ENCODE measurements at regions not wholly inside any gene's neighbourhood (a gene's known extent, or its start where the extent isn't known, plus 50 kb on each side); places are given as distances from the start of the nearest gene placed in this dataset.
A peak's percentile ranks its signal among the peaks of the same experiment; 100 is the strongest.

GRCh38 chr12:58364389-58365086, 423.2 kb downstream of the ATP23 start:
- POLR2A ChIA-PET: interaction anchor here (0.6 kb wide), 1 partner anchor 707 kb away, joined by 3 read pairs; no protein-coding TSS in a partner anchor
- TF ChIP-seq CTCF (IDR thresholded peaks at IDR 0.05; ENCODE audit: insufficient read depth, low read depth, low read length): no peak
- H3K4me3 ChIP-seq (ENCODE audit: low read depth, low read length): no peak overlapping the region
- CTCF ChIA-PET: interaction anchor here (1.2 kb wide), 2 partner anchors 15 to 166 kb away, joined by 3 to 4 read pairs; no protein-coding TSS in a partner anchor
- no peaks in the 10 kb centered on the region for H3K36me3 ChIP-seq (ENCODE audit: control insufficient read depth, insufficient read depth, low read length)
- no peaks in the 10 kb centered on the region for H3K27me3 ChIP-seq (ENCODE audit: control insufficient read depth, insufficient read depth, low read length)
- DNase-seq (ENCODE audit: low read depth): peak; percentile 98

- DNase-seq (ENCODE audit: low read depth): no peak
- Histone ChIP-seq H3K27me3 (ENCODE audit: control insufficient read depth, insufficient read depth, low read length) (no peaks in the 10 kb centered on the region), H3K4me3 (ENCODE audit: low read depth, low read length) (no peak overlapping the region), H3K36me3 (ENCODE audit: control insufficient read depth, insufficient read depth, low read length) (no peaks in the 10 kb centered on the region)
- ChIA-PET CTCF (interaction anchor here (0.7 to 1.2 kb wide), 3 partner anchors 15 to 165 kb away, joined by 3 to 4 read pairs (median 3); no protein-coding TSS in a partner anchor), POLR2A (interaction anchor here (0.6 kb wide), 1 partner anchor 706 kb away, joined by 3 read pairs; no protein-coding TSS in a partner anchor)
- no peak for TF ChIP-seq CTCF (IDR thresholded peaks at IDR 0.05; ENCODE audit: insufficient read depth, low read depth, low read length)
These were observed 423.7 kb downstream of the ATP23 start for GRCh38 chr12:58365087-58365390.

- TF ChIP-seq CTCF (IDR thresholded peaks at IDR 0.05; ENCODE audit: insufficient read depth, low read depth, low read length): no peak
- ChIA-PET CTCF (interaction anchor here (0.9 to 3.4 kb wide), 3 partner anchors 12 to 49 kb away, joined by 3 to 14 read pairs (median 4); no protein-coding TSS in a partner anchor), POLR2A (no interaction called here)
- no peak overlapping the region for H3K4me3 ChIP-seq (ENCODE audit: low read depth, low read length)
- H3K36me3 ChIP-seq (ENCODE audit: control insufficient read depth, insufficient read depth, low read length): no peaks in the 10 kb centered on the region
- no peak for DNase-seq (ENCODE audit: low read depth)
- no peaks in the 10 kb centered on the region for H3K27me3 ChIP-seq (ENCODE audit: control insufficient read depth, insufficient read depth, low read length)
These were observed 425.7 kb downstream of the ATP23 start for GRCh38 chr12:58367041-58367440.

GRCh38 chr12:58368001-58368400, 426.6 kb downstream of the ATP23 start:
- Histone ChIP-seq H3K4me3 (ENCODE audit: low read depth, low read length) (no peak overlapping the region), H3K36me3 (ENCODE audit: control insufficient read depth, insufficient read depth, low read length) (no peaks in the 10 kb centered on the region), H3K27me3 (ENCODE audit: control insufficient read depth, insufficient read depth, low read length) (no peaks in the 10 kb centered on the region)
- ChIA-PET POLR2A (no interaction called here), CTCF (interaction anchor here (0.9 to 3.4 kb wide), 3 partner anchors 11 to 48 kb away, joined by 3 to 14 read pairs (median 4); no protein-coding TSS in a partner anchor)
- no peak for TF ChIP-seq CTCF (IDR thresholded peaks at IDR 0.05; ENCODE audit: insufficient read depth, low read depth, low read length)
- DNase-seq (ENCODE audit: low read depth): no peak

GRCh38 chr12:58369576-58369975, 428.2 kb downstream of the ATP23 start:
- POLR2A ChIA-PET: no interaction called here
- no peak overlapping the region for H3K4me3 ChIP-seq (ENCODE audit: low read depth, low read length)
- no peaks in the 10 kb centered on the region for H3K36me3 ChIP-seq (ENCODE audit: control insufficient read depth, insufficient read depth, low read length)
- CTCF ChIA-PET: interaction anchor here (0.9 to 3.4 kb wide), 4 partner anchors 10 to 46 kb away, joined by 3 to 14 read pairs (median 5); no protein-coding TSS in a partner anchor
- TF ChIP-seq CTCF (IDR thresholded peaks at IDR 0.05; ENCODE audit: insufficient read depth, low read depth, low read length): no peak
- no peaks in the 10 kb centered on the region for H3K27me3 ChIP-seq (ENCODE audit: control insufficient read depth, insufficient read depth, low read length)
- no peak for DNase-seq (ENCODE audit: low read depth)
